DMS53 treated with DMSO at 0.1 percent for 48 hours (cell line): ENCODE measurements at regions not wholly inside any gene's neighbourhood (a gene's known extent, or its start where the extent isn't known, plus 50 kb on each side); places are given as distances from the start of the nearest gene placed in this dataset.
A peak's percentile ranks its signal among the peaks of the same experiment; 100 is the strongest.
"Not testable (repeated sequence)": the region's sequence is repeated elsewhere in the genome, so short reads cannot be mapped to it uniquely, and the experiment has no call there.

Experiments
- DNase-seq: peaks from one replicate; lab custom pipeline; 2025; ENCODE audit not compliant: unreplicated experiment; lab: John Stamatoyannopoulos, UW

- no peak for DNase-seq
Measured at GRCh38 chr13:78160793-78161192, 242.2 kb upstream of the EDNRB start.

GRCh38 chr13:78152415-78152814, 233.8 kb upstream of the EDNRB start:
- no peak for DNase-seq

- DNase-seq = no peak
Measured at GRCh38 chr13:78147905-78148304, 229.3 kb upstream of the EDNRB start.

- no peak for DNase-seq
Measured at GRCh38 chr13:78145276-78145675, 226.6 kb upstream of the EDNRB start.

GRCh38 chr13:78139765-78140164, 221.1 kb upstream of the EDNRB start:
- no peak for DNase-seq

GRCh38 chr13:78138756-78139155, 220.1 kb upstream of the EDNRB start:
- no peak for DNase-seq

GRCh38 chr13:78137404-78138142, 218.9 kb upstream of the EDNRB start:
- DNase-seq = peak; percentile 20

GRCh38 chr13:78136966-78137365, 218.3 kb upstream of the EDNRB start:
- DNase-seq = no peak

GRCh38 chr13:78133511-78133910, 214.9 kb upstream of the EDNRB start:
- no peak for DNase-seq

- no peak for DNase-seq
Measured at GRCh38 chr13:78131811-78132210, 213.2 kb upstream of the EDNRB start.

- DNase-seq = no peak
Measured at GRCh38 chr13:78131346-78131745, 212.7 kb upstream of the EDNRB start.

- DNase-seq = no peak
Measured at GRCh38 chr13:78129823-78130222, 211.2 kb upstream of the EDNRB start.

- DNase-seq = no peak
Measured at GRCh38 chr13:78129359-78129758, 210.7 kb upstream of the EDNRB start.

- peak; percentile 1 for DNase-seq
Measured at GRCh38 chr13:78121459-78122348, 203.1 kb upstream of the EDNRB start.

GRCh38 chr13:78121001-78121400, 202.4 kb upstream of the EDNRB start:
- DNase-seq = no peak

GRCh38 chr13:78120144-78120543, 201.5 kb upstream of the EDNRB start:
- not testable (repeated sequence) for DNase-seq

- DNase-seq = not testable (repeated sequence)
Measured at GRCh38 chr13:78117070-78117469, 198.4 kb upstream of the EDNRB start.

GRCh38 chr13:78105656-78106055, 187.0 kb upstream of the EDNRB start:
- DNase-seq = no peak

- DNase-seq = no peak
Measured at GRCh38 chr13:78103936-78104335, 185.3 kb upstream of the EDNRB start.

GRCh38 chr13:78102741-78103140, 184.1 kb upstream of the EDNRB start:
- DNase-seq = no peak

GRCh38 chr13:78102121-78102677, 183.6 kb upstream of the EDNRB start:
- no peak for DNase-seq

- no peak for DNase-seq
Measured at GRCh38 chr13:78100486-78100885, 181.9 kb upstream of the EDNRB start.
